ENCODE measurements at regions not wholly inside any gene's neighbourhood (a gene's known extent, or its start where the extent isn't known, plus 50 kb on each side); places are given as distances from the start of the nearest gene placed in this dataset.
"Not testable (repeated sequence)": the region's sequence is repeated elsewhere in the genome, so short reads cannot be mapped to it uniquely, and the experiment has no call there.

DNA sequence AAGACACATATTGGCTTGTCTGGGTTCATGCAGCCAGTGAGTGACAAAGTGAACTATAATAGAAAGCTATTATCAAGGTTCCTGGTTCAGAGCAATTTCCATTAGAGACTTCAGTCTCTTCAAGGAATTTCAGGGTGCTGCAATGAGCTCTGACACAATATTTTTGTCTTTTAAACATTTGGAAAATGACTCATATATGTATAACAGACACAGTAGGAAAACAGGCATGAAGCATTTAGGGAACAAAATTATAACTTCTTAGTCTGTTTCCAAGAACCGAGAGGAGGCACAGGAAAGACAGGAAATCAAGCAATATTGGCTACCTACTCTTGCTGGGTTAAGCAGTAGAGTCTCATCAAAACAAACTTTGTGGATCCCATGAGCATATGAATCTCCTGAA, 170.4 kb downstream of the PTPRC start:
- DNase-seq = no peak

DNA sequence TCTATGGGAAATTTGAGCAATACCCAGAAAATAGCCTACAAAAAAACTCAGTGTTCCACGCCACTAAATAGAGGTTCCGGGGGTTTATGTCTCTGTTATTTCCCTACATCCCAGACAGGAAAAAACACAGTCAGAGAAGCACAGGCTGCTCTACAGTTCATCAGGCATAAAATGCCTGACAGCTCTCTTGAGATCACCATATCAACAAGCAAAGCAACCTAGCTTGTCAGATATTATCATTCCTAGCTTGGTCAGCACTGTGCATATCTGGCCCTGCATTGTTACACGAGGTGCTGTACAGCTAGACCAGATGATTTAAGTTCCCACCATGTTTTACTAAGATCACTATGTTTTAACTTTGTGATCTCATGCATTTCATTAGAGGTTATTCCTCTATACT, 172.6 kb downstream of the PTPRC start:
- DNase-seq = no peak

DNA sequence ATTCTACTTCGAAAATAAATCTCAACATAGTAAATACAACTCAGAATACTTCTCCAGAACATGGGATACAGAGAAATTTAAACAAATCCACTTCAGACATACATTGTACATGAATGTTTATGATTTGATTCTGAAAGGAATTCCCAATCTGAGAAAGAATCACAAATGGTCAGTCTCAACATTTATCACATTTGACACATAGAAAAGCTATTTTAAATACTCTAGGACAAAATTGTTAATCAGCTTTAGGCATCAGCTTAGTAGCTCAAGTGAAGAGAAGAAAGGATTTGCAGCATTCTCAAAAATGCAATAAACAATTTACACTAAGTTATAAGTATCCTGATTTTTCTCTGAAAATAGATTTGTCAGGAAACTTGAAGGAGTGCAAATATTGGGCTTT, 184.8 kb downstream of the PTPRC start:
- no peak for DNase-seq

DNA sequence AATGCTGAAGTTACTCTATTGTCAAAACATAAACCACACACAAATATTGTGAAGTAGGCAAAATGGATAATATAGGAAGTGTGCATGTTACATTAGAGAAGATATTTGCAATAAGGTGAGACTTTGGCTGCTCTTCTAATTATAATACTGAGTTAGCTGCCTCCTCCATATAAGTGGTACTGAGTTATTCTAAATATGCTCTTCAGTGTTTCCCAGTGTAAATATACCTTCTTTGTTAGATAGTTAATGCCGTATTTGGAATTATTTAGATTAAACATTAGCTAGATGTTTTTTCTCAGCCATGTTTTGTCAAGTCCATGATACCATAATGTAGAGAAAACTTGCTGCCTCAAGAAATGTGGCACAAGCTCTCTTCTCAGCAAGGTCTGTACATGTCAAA, 186.4 kb downstream of the PTPRC start:
- no peak for DNase-seq

DNA sequence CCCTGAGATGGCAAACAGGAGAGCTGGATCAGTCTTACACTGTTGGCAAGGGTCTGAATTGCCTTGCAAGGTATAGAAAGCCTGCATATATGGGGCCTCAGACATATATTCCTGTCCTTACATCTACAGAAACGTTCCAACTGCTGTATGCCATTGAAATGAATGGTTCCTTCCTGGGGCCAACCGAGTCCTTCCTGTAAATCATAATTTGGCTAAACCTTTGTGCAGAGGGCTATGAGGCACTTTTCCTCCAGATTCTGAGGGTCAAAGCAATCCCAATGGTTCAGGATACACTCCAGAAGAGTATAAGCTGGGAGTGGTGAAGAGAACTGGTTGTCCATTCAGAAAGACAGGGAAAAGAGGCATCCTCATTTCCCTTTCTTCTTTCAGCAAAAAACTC, 190.5 kb downstream of the PTPRC start:
- DNase-seq = no peak

DNA sequence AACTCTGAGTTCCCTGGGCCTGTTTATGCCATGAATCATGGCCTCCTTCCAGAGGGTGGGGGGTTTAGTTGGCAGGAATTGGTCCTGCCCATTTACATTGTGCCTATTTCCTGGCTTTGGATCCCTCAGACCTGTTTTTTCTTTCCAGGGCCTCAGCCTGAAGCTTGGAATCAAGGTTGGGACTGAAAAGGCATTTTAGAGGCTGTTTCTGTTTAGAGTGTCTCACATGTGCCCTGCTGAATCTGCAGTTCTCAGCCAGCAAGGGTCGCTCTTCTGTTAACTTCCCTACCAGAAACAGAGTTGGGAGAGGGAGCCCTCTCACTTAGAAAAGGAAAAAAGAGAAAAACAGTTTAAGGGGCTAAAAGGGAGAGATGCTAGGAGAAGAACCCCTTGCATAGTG, 191.1 kb downstream of the PTPRC start:
- DNase-seq = no peak

DNA sequence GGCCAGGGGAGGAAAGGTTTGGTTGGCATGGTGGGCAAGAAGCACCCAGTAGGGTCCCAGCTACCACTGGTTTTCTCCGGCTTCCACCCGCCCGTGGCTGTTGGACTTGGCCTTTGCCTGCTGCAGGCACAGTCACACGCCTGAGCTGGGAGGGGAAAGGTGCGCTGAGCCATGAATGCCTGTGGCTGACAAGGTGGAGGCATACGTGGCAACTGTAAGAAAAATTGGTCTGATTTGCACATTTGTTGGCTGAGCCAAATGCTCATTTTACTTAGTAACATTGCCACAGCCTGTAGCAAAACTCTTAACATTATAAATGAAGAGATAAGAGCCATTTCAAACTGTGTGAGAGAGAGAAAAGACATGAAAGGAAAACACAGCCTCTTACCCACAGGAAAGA, 191.6 kb downstream of the PTPRC start:
- DNase-seq = no peak

DNA sequence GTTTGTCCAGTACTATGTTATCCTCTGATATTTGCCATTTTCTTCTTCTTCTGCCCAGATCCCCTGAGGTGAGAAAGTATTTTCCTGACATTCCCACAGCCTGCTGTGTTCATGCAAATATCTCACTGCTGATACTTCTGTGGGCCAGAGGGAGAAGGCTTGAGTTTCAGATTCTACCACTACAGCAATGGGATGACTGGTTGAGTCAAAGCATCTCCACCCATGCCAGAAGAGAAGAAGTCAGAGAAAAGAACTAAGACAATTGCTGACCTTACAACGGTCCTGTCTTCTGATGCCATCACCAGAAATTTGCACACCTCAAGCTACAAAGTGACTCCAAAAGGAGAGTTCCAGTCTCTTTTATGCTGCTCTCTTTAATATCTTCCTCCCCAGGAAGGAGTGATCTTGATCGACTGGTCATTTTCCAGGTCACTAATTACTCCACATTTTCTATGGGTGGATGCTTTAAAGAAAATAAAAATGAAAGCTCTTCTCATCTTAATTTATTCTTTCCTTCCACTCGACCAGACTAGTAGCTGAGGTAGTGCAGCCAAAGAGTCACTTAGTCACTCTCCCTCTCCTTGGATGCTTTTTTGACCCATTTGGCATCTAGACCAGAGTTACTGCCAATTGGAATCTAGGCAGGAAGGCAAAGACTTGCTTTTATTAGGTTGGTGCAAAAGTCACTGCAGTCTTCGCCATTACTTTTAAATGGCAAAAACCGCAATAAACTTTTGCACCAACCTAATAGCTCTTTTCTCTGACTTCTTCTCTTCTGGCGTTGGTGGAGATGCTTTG, 195.1 kb downstream of the PTPRC start:
- DNase-seq = no peak

DNA sequence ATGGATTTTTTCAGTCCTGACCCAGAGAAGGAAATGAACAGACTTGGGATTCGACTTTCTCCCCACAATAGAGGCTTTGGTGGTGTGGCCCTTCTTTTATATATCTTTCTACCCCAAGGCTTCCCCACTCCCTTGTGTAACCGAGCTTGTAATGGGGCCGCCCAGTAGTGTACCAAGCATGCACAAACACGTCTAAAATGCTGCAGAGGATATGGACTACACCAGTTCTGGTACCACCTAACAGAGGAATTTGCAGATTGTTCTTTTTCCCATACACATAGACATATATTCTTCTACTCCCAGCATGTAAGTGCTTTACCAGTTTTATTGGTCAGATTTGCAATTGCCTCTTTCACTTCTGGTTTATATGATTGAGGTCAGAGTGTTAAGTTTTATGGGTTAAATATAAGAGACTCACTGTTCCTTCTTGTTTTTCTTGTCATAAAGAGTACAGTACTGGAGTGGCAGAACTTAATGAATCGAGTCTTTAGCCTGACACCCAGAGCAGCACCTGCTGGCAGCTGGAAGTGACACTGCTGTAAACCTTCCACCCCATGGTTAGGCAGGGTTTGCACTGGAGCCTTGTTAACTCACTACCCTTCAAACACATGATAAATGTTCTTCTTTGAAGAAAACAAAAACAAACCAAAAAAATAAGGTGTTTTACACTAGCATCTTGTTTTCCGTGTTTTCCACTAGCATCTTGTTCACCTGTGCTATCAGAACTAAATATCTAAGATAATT, 198.6 kb downstream of the PTPRC start:
- DNase-seq = no peak

DNA sequence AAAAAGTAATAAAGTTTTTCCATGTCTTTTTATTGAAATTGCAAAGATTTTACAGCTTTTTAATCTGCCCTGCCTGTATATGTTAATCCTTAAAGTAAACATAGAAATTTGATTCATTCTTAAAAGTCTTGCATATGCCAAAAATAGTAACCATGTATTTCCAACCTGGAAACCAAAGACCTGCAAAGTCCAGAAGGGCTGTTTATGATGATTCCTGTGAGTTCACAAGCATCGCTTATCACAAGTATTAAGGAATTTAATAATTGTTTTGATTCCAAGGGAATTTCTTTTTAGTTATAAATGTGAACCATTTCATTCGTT, 199.1 kb downstream of the PTPRC start:
- DNase-seq = no peak

DNA sequence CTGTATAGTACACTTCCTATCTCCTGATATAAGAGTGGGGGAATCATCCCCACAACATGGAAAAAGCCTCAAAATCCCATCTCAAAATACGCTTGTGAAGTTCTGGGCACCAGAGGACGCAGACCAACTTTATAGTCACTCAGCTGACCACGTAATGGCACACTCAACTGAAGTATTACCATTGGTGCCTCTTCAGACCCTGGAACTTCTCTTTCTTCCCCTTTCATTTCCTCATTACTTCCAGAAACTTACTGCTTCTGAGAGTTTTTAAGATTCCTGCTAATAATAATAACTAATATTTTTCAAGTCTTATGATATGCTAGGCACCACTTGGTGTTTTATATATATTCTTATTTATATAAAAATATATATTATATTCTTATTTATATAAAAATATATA, 202.6 kb downstream of the PTPRC start:
- DNase-seq = no peak

DNA sequence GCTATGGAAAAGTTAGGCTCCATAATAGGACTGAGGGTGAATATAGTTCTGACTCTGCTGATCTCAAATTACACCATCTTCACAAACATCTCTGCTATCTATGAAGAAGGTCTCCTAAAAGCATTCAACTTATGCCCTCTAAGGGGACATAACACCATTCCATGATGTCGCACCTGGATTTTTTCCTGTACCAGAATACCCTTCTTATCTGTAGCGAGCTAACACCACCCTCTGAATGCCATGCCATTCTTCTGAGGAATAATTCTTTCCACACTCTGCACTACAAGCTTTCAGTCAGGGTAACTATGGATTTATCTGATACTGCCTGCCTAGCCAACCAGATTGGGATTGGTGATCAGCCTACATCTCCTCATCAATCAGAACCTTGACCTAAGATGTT, 203.8 kb downstream of the PTPRC start:
- DNase-seq = no peak

DNA sequence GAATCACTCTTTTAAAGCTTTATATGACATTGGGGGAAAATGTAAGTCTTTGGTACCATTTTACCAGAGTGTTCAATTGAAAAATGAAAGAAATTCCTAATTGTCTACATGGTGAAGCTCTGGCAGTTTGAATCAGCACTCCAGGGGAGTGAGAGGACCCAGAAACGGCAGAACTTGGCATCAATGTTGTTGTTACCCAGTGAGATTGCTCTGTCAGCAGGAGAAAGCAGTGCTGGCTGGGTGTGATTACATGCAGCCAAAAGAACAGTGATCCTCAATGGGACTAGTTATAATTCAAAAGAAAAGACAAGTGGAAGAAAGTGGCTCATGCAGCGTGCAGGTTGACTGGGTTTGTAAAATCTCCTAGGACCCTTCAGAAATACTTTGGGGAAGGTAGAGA, 206.4 kb downstream of the PTPRC start:
- no peak for DNase-seq

DNA sequence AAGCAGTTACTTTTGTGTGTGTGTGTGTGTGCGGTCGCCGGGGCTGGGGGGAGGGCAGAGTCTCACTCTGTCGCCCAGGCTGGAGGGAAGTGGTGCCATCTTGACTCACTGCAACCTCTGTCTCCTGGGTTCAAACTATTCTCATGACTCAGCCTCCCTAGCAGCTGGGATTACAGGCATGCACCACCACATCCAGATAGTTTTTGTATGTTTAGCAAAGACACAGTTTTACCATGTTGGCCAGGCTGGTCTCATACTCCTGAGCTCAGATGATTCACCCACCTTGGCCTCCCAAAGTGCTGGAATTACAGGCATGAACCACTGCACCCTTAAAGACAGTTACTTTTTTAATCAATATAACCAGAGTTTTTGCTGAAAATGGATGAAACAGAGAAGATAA, 207.0 kb downstream of the PTPRC start:
- no peak for DNase-seq

DNA sequence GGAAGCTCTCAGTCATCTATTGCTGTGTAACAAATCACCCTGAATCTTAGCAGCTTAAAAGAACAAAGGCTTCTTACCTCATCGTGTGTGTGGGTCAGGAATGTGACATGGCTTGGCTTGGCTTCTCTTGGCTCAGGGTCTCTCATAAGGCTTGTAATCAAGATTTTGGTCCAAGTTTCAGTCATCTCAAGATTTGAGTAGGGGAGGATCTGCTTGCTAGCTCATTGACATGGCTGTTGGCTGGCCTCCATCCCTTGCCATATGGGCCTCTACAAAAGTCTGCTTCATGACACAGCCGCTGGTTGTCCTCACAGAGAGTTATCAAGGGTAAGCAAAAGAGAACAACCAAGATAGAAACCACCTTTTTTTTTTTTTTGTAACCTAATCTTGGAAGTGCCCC, 207.7 kb downstream of the PTPRC start:
- DNase-seq = no peak

DNA sequence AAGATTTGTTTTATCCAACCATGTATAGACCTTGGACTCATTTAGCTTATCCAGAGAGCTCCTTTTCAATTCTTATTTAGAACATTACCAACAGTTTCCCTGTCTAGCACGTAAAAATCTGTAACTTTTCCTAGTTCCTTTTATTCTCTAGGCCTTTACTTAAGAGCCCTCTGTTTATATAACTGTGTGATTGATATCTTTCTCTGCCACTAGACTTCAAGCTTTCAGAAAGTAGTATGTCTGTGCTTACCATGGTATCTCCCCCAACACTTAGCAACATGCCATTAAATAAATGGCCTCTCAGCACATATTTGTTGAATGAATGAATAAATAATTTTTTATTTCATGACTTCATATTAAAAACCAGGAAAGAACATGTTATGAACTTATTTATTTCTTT, 209.4 kb downstream of the PTPRC start:
- DNase-seq = no peak

DNA sequence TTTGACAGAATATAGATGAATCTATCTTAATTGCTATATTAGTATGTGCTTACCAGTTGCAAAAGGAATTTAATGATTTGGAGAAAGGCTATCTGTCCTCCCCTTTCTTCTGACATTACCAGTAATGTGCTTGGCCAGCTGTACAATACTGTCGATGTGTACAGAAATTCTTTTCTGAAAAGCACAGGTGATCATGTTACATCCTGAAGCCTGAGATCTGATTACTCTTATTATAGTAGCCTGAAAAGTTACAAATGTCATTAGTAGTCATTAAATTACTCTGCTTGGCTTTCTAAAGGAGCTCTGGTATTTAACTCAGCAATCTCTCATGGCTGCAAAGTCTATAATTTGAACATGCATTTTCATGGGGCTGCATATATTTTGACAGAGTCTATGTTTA, 209.8 kb downstream of the PTPRC start:
- DNase-seq = no peak

DNA sequence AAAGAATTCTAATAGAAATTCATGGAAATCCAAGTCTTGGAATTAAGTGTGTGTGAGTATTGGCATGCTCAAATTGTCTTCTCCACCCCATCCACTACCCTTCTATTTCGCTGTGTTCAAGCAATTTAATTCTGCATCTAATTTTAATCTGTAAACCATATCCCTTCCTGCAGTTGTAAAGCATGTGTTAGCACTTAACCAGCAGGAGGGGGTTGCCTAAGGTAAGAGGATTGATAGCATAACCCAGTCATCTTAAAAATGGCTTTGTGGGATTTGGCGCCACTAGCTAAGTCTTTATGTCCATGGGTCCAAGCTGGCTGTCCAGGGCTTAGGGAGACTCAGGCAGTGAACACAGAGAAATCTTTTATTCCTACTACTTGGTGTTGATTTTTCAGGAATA, 210.3 kb downstream of the PTPRC start:
- DNase-seq = no peak

DNA sequence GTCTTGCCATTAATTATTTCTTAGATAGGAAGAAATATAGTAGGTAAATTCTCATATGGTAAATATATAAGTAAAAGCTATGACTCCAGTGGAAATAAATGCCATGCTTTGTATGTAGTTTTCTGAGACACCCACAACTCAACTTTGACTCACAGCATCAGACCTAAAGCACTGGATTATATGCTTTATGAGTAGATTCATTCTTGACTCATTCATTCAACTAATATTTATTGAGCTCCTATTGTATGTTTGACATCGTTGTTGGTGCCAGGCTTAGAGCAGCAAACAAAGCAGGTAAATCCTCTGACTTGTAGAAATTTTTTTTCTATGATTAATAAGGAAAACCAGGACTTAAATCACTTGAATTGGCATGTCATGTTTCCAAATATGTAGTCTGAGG, 211.4 kb downstream of the PTPRC start:
- DNase-seq = no peak

DNA sequence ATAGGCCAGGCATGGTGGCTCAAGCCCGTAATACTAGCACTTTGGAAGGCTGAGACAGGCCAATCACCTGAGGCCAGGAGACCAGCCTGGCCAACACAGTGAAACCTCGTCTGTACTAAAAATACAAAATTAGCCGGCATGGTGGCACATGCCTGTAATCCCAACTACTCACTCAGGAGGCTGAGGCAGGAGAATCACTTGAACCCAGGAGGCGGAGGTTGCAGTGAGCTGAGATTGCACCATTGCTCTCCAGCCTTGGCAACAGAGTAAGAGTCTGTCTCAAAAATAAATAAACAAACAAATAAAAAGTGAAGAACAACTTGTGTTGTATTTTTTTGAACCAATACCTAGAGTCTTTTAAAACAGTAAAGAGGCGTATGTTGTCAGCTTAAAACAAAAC, 212.1 kb downstream of the PTPRC start:
- not testable (repeated sequence) for DNase-seq

DNA sequence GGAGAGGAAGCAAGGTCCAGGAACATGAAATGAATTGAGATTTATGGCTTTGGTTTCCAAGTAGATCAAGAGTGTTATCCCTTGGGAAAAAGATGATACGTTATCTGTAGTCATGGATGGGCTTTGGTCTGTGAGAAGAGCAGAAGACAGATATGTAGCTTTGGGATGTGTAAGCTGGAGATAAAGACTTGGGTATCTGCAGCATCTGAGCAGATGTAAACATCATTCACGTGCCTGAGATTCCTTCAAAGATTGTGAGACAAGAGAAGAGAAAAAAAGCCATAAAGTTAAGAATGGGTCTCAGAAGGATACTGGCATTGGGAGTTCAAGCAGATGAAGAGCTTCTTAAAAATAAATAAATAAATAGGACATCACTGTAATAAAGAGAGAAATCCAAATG, 217.8 kb downstream of the PTPRC start:
- DNase-seq = no peak

DNA sequence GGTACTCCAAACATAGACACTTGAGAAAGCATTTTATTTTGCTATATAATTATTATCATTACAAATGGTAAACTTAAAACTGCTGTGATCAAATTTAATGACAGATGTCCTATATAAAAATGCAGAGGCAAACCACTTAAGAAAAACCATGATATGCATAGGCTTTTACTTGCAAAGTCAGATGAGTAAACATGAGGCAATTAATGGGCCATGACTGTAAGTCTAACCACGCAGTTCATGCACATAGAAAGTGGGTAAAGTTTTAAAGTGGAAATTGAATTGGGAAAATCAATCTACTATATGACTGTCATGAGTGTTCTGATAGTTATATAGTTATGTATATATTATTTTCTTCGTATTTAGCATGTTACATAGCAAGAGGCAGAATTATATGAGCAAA, 219.2 kb downstream of the PTPRC start:
- peak; percentile 20 for DNase-seq

DNA sequence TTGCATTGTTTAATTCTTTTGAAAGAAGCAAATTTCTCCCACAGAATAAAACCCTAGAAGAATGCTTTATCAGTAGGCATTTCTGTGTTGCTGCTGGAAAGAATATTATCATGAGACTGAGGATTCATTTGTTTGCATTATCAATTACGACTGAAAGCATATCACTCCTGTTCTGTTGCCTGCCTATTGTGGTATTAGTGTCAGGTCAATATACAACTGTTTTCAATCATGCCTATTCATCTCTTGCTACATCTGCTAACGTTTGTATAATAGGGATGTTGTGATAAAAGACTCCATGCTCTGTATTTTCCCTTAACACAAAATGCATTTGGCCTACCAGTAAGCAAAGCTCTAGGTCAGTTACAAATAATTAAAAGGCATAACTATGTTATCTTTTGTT, 221.5 kb downstream of the PTPRC start:
- DNase-seq = no peak

DNA sequence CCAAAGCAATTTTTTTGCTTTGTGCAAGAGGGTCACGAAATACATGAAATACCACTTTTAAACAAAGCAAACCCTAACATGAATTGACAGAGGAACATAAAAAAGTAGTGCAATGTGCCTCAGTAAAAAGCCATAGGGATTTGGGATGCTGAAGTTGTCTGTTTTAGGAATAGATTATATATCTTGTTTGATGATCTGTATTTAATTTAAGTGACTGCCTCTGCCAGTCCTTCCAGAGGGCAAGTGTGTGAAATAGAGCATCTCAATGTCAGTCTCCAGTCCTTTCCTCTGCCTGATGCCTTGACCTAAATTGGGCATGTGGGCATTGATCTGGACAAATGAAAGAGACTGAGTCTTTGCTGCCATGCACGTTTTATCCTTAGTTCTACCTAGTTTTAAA, 222.8 kb downstream of the PTPRC start:
- DNase-seq = no peak

DNA sequence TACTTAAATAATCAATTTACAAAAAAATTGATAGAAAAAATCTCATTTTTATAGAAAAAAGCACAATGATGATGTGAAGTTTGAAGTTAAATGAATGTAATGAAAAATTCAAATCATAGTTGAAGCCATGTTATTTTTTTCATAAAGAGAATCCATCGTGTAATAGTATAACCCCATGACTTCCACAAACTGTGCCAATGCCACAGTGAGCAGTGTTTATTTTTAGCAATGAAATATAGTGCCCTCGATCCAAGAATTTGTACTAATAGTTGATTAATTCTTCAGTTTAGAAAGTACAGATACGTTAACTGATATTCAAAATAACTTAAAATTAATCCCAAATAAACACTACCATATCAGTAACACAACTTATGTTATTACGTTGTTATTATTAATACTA, 225.9 kb downstream of the PTPRC start:
- no peak for DNase-seq

Measured in NCI-H2107 (cell line).